ENCODE measurements at regions not wholly inside any gene's neighbourhood (a gene's known extent, or its start where the extent isn't known, plus 50 kb on each side); places are given as distances from the start of the nearest gene placed in this dataset.
"Not testable (repeated sequence)": the region's sequence is repeated elsewhere in the genome, so short reads cannot be mapped to it uniquely, and the experiment has no call there.

GRCh38 chr13:22883262-22883840 is 297.4 kb upstream of the SGCG start:
- Histone ChIP-seq H3K9ac (ENCODE audit: control insufficient read depth, extremely low read depth, insufficient read depth, low read length) (no peak overlapping the region), H3K4me1 (ENCODE audit: control insufficient read depth, extremely low read depth, insufficient read depth, low read length) (no peaks in the 10 kb centered on the region), H3K79me2 (ENCODE audit: control insufficient read depth, insufficient read depth, low read length) (no peaks in the 10 kb centered on the region), H3K9me1 (ENCODE audit: control insufficient read depth, extremely low read depth, insufficient read depth, low read length) (no peaks in the 10 kb centered on the region), H4K20me1 (ENCODE audit: control insufficient read depth, extremely low read depth, insufficient read depth, low read length) (no peaks in the 10 kb centered on the region), H3K27ac (ENCODE audit: control insufficient read depth, insufficient read depth, low read length) (no peak overlapping the region), H3K9me3 (ENCODE audit: control insufficient read depth, low read depth, low read length) (no peaks in the 10 kb centered on the region), H3K27me3 (ENCODE audit: control insufficient read depth, extremely low read depth, insufficient read depth, low read length) (no peaks in the 10 kb centered on the region), H3K4me2 (ENCODE audit: control insufficient read depth, extremely low read depth, insufficient read depth, low read depth, low read length) (no peak overlapping the region), H3K4me3 (ENCODE audit: control insufficient read depth in 2 of 3, extremely low read depth in 1 of 3, insufficient read depth in 2 of 3, low read depth in 1 of 3, low read length in 3 of 3) (no peak overlapping the region), H3K36me3 (ENCODE audit: control insufficient read depth in 2 of 2, extremely low read depth in 1 of 2, insufficient read depth in 2 of 2, low read length in 2 of 2) (no peaks in the 10 kb centered on the region), H2AFZ (ENCODE audit: control insufficient read depth, low read length) (no peak overlapping the region)
- dilution Hi-C loops (cut with MboI; ENCODE audit: extremely low pct_ligation_motif_present, low sequenced_read_pairs), result no loop called here
- no peak for TF ChIP-seq EZH2 (IDR thresholded peaks at IDR 0.05; ENCODE audit: low read length)
- TF ChIP-seq, protein P1, sequence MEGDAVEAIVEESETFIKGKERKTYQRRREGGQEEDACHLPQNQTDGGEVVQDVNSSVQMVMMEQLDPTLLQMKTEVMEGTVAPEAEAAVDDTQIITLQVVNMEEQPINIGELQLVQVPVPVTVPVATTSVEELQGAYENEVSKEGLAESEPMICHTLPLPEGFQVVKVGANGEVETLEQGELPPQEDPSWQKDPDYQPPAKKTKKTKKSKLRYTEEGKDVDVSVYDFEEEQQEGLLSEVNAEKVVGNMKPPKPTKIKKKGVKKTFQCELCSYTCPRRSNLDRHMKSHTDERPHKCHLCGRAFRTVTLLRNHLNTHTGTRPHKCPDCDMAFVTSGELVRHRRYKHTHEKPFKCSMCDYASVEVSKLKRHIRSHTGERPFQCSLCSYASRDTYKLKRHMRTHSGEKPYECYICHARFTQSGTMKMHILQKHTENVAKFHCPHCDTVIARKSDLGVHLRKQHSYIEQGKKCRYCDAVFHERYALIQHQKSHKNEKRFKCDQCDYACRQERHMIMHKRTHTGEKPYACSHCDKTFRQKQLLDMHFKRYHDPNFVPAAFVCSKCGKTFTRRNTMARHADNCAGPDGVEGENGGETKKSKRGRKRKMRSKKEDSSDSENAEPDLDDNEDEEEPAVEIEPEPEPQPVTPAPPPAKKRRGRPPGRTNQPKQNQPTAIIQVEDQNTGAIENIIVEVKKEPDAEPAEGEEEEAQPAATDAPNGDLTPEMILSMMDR (optimal IDR thresholded peaks at IDR 0.05 in 1 of 3, IDR thresholded peaks at IDR 0.05 in 1 of 3, conservative IDR thresholded peaks at IDR 0.05 in 1 of 3; ENCODE audit: extremely low read depth in 1 of 3, insufficient read depth in 2 of 3, low read length in 3 of 3), result no peak
- no peak for FAIRE-seq
- DNase-seq (ENCODE audit: low read depth, low spot score), result no peak

GRCh38 chr13:22883956-22884355 is 296.8 kb upstream of the SGCG start:
- no peaks in the 10 kb centered on the region for H3K79me2 ChIP-seq (ENCODE audit: control insufficient read depth, insufficient read depth, low read length)
- no peak overlapping the region for H3K4me3 ChIP-seq (ENCODE audit: control insufficient read depth in 2 of 3, extremely low read depth in 1 of 3, insufficient read depth in 2 of 3, low read depth in 1 of 3, low read length in 3 of 3)
- H4K20me1 ChIP-seq (ENCODE audit: control insufficient read depth, extremely low read depth, insufficient read depth, low read length), result no peaks in the 10 kb centered on the region
- no peak overlapping the region for H3K9ac ChIP-seq (ENCODE audit: control insufficient read depth, extremely low read depth, insufficient read depth, low read length)
- H3K27me3 ChIP-seq (ENCODE audit: control insufficient read depth, extremely low read depth, insufficient read depth, low read length), result no peaks in the 10 kb centered on the region
- FAIRE-seq (no peak), DNase-seq (ENCODE audit: low read depth, low spot score) (no peak)
- no peaks in the 10 kb centered on the region for H3K4me1 ChIP-seq (ENCODE audit: control insufficient read depth, extremely low read depth, insufficient read depth, low read length)
- H3K9me1 ChIP-seq (ENCODE audit: control insufficient read depth, extremely low read depth, insufficient read depth, low read length), result no peaks in the 10 kb centered on the region
- H2AFZ ChIP-seq (ENCODE audit: control insufficient read depth, low read length), result no peak overlapping the region
- no peaks in the 10 kb centered on the region for H3K36me3 ChIP-seq (ENCODE audit: control insufficient read depth in 2 of 2, extremely low read depth in 1 of 2, insufficient read depth in 2 of 2, low read length in 2 of 2)
- no peak overlapping the region for H3K4me2 ChIP-seq (ENCODE audit: control insufficient read depth, extremely low read depth, insufficient read depth, low read depth, low read length)
- dilution Hi-C loops (cut with MboI; ENCODE audit: extremely low pct_ligation_motif_present, low sequenced_read_pairs), result no loop called here
- TF ChIP-seq, protein P1 (optimal IDR thresholded peaks at IDR 0.05 in 1 of 3, IDR thresholded peaks at IDR 0.05 in 1 of 3, conservative IDR thresholded peaks at IDR 0.05 in 1 of 3; ENCODE audit: extremely low read depth in 1 of 3, insufficient read depth in 2 of 3, low read length in 3 of 3), result no peak
- no peak for TF ChIP-seq EZH2 (IDR thresholded peaks at IDR 0.05; ENCODE audit: low read length)
- H3K27ac ChIP-seq (ENCODE audit: control insufficient read depth, insufficient read depth, low read length), result no peak overlapping the region
- no peaks in the 10 kb centered on the region for H3K9me3 ChIP-seq (ENCODE audit: control insufficient read depth, low read depth, low read length)

DNA sequence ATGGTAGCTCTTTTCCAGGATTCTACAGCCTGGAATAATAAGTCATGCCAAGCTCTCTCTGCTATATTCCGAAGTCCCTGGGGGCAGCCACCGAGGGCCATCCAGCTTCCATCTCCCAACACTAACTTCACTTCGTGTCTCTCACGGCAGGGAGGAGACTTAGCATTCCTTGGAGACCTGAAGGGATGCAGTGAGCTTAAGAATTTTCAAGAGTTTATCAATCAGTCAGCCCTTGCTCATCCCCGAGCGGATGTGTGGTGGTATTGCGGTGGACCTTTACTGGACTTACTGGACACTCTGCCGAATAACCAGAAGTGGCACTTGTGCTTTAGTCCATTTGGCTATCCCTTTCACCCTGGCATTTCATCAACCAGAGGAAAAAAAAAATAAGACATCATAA is 294.7 kb upstream of the SGCG start:
- FAIRE-seq; H3K9me3 ChIP-seq (ENCODE audit: control insufficient read depth, low read depth, low read length); H3K4me1 ChIP-seq (ENCODE audit: control insufficient read depth, extremely low read depth, insufficient read depth, low read length); H3K9ac ChIP-seq (ENCODE audit: control insufficient read depth, extremely low read depth, insufficient read depth, low read length); H2AFZ ChIP-seq (ENCODE audit: control insufficient read depth, low read length); H3K4me2 ChIP-seq (ENCODE audit: control insufficient read depth, extremely low read depth, insufficient read depth, low read depth, low read length); H3K27me3 ChIP-seq (ENCODE audit: control insufficient read depth, extremely low read depth, insufficient read depth, low read length); H3K27ac ChIP-seq (ENCODE audit: control insufficient read depth, insufficient read depth, low read length); H3K79me2 ChIP-seq (ENCODE audit: control insufficient read depth, insufficient read depth, low read length); DNase-seq (ENCODE audit: low read depth, low spot score); H4K20me1 ChIP-seq (ENCODE audit: control insufficient read depth, extremely low read depth, insufficient read depth, low read length); H3K36me3 ChIP-seq (ENCODE audit: control insufficient read depth in 2 of 2, extremely low read depth in 1 of 2, insufficient read depth in 2 of 2, low read length in 2 of 2); dilution Hi-C loops (cut with MboI; ENCODE audit: extremely low pct_ligation_motif_present, low sequenced_read_pairs); H3K9me1 ChIP-seq (ENCODE audit: control insufficient read depth, extremely low read depth, insufficient read depth, low read length); H3K4me3 ChIP-seq (ENCODE audit: control insufficient read depth in 2 of 3, extremely low read depth in 1 of 3, insufficient read depth in 2 of 3, low read depth in 1 of 3, low read length in 3 of 3): not testable (repeated sequence)

- dilution Hi-C loops (cut with MboI; ENCODE audit: extremely low pct_ligation_motif_present, low sequenced_read_pairs); DNase-seq (ENCODE audit: low read depth, low spot score); H3K79me2 ChIP-seq (ENCODE audit: control insufficient read depth, insufficient read depth, low read length); H3K9me1 ChIP-seq (ENCODE audit: control insufficient read depth, extremely low read depth, insufficient read depth, low read length); H3K9ac ChIP-seq (ENCODE audit: control insufficient read depth, extremely low read depth, insufficient read depth, low read length); H4K20me1 ChIP-seq (ENCODE audit: control insufficient read depth, extremely low read depth, insufficient read depth, low read length); FAIRE-seq; H3K36me3 ChIP-seq (ENCODE audit: control insufficient read depth in 2 of 2, extremely low read depth in 1 of 2, insufficient read depth in 2 of 2, low read length in 2 of 2); H3K4me2 ChIP-seq (ENCODE audit: control insufficient read depth, extremely low read depth, insufficient read depth, low read depth, low read length); H3K27me3 ChIP-seq (ENCODE audit: control insufficient read depth, extremely low read depth, insufficient read depth, low read length); H2AFZ ChIP-seq (ENCODE audit: control insufficient read depth, low read length); H3K9me3 ChIP-seq (ENCODE audit: control insufficient read depth, low read depth, low read length); H3K27ac ChIP-seq (ENCODE audit: control insufficient read depth, insufficient read depth, low read length); H3K4me3 ChIP-seq (ENCODE audit: control insufficient read depth in 2 of 3, extremely low read depth in 1 of 3, insufficient read depth in 2 of 3, low read depth in 1 of 3, low read length in 3 of 3); H3K4me1 ChIP-seq (ENCODE audit: control insufficient read depth, extremely low read depth, insufficient read depth, low read length): not testable (repeated sequence)
These were observed 291.4 kb upstream of the SGCG start for GRCh38 chr13:22889376-22889775.

Data from keratinocyte (primary cell).